ENCODE measurements at regions not wholly inside any gene's neighbourhood (a gene's known extent, or its start where the extent isn't known, plus 50 kb on each side); places are given as distances from the start of the nearest gene placed in this dataset.
"Not testable (repeated sequence)": the region's sequence is repeated elsewhere in the genome, so short reads cannot be mapped to it uniquely, and the experiment has no call there.

GRCh38 chr16:29177203-29177887 lies 192.5 kb downstream of the LAT start:
- FAIRE-seq; H3K4me1 ChIP-seq (ENCODE audit: control insufficient read depth, insufficient read depth, low read length); RAD21 ChIA-PET (ENCODE audit: unreplicated experiment); DNase-seq (ENCODE audit: low read depth, low spot score); intact Hi-C loops (cut with micrococcal nuclease; ENCODE audit: unreplicated experiment); BruUV-seq (replicated peaks); in situ Hi-C loops (cut with MboI); ATAC-seq; POLR2A ChIA-PET; H3K9me3 ChIP-seq (replicated peaks; ENCODE audit: control insufficient read depth, insufficient read depth, low read length); CTCF ChIA-PET; H3K27ac ChIP-seq (ENCODE audit: control insufficient read depth, insufficient read depth); H3K9ac ChIP-seq (ENCODE audit: control insufficient read depth, insufficient read depth, low read length); H4K20me1 ChIP-seq (ENCODE audit: control insufficient read depth, insufficient read depth); H3K36me3 ChIP-seq (ENCODE audit: control insufficient read depth in 2 of 2, insufficient read depth in 2 of 2, low read length in 1 of 2); SMC1A ChIA-PET (ENCODE audit: uncharacterized antibody, unreplicated experiment); H3K79me2 ChIP-seq (ENCODE audit: control insufficient read depth, insufficient read depth, low read length); H3K4me2 ChIP-seq (ENCODE audit: control insufficient read depth, insufficient read depth); H3K4me3 ChIP-seq; H3K27me3 ChIP-seq (replicated peaks in 1 of 2; ENCODE audit: control insufficient read depth in 2 of 2, insufficient read depth in 2 of 2, low read length in 1 of 2); H2AFZ ChIP-seq (ENCODE audit: control insufficient read depth, low read depth, low read length): not testable (repeated sequence)
- 80% methylated on average over 26 of the region's 30 CpGs for WGBS (ENCODE audit: insufficient coverage, insufficient replicate concordance, low lambda C conversion rate, missing lambda C conversion rate)

GRCh38 chr16:29176822-29177202 lies 192.0 kb downstream of the LAT start:
- not testable (repeated sequence) for FAIRE-seq; BruUV-seq (replicated peaks)

GRCh38 chr16:29176154-29176470 lies 191.3 kb downstream of the LAT start:
- BruUV-seq (replicated peaks); POLR2A ChIA-PET; H3K27me3 ChIP-seq (replicated peaks in 1 of 2; ENCODE audit: control insufficient read depth in 2 of 2, insufficient read depth in 2 of 2, low read length in 1 of 2); H3K27ac ChIP-seq (ENCODE audit: control insufficient read depth, insufficient read depth); H4K20me1 ChIP-seq (ENCODE audit: control insufficient read depth, insufficient read depth); RAD21 ChIA-PET (ENCODE audit: unreplicated experiment); H2AFZ ChIP-seq (ENCODE audit: control insufficient read depth, low read depth, low read length); H3K9me3 ChIP-seq (replicated peaks; ENCODE audit: control insufficient read depth, insufficient read depth, low read length); H3K4me3 ChIP-seq; H3K79me2 ChIP-seq (ENCODE audit: control insufficient read depth, insufficient read depth, low read length); H3K4me1 ChIP-seq (ENCODE audit: control insufficient read depth, insufficient read depth, low read length); in situ Hi-C loops (cut with MboI); H3K4me2 ChIP-seq (ENCODE audit: control insufficient read depth, insufficient read depth); FAIRE-seq; SMC1A ChIA-PET (ENCODE audit: uncharacterized antibody, unreplicated experiment); H3K36me3 ChIP-seq (ENCODE audit: control insufficient read depth in 2 of 2, insufficient read depth in 2 of 2, low read length in 1 of 2); CTCF ChIA-PET; ATAC-seq; DNase-seq (ENCODE audit: low read depth, low spot score); intact Hi-C loops (cut with micrococcal nuclease; ENCODE audit: unreplicated experiment); H3K9ac ChIP-seq (ENCODE audit: control insufficient read depth, insufficient read depth, low read length): not testable (repeated sequence)
- WGBS (ENCODE audit: insufficient coverage, insufficient replicate concordance, low lambda C conversion rate, missing lambda C conversion rate): 73% methylated on average over 7 of the region's 7 CpGs

More at GRCh38 chr16:29176822-29177202, 192.0 kb downstream of the LAT start:
- H3K4me2 ChIP-seq (ENCODE audit: control insufficient read depth, insufficient read depth); H3K9me3 ChIP-seq (replicated peaks; ENCODE audit: control insufficient read depth, insufficient read depth, low read length); H3K79me2 ChIP-seq (ENCODE audit: control insufficient read depth, insufficient read depth, low read length); SMC1A ChIA-PET (ENCODE audit: uncharacterized antibody, unreplicated experiment); H3K9ac ChIP-seq (ENCODE audit: control insufficient read depth, insufficient read depth, low read length); H4K20me1 ChIP-seq (ENCODE audit: control insufficient read depth, insufficient read depth); H2AFZ ChIP-seq (ENCODE audit: control insufficient read depth, low read depth, low read length); POLR2A ChIA-PET; H3K4me1 ChIP-seq (ENCODE audit: control insufficient read depth, insufficient read depth, low read length); H3K27me3 ChIP-seq (replicated peaks in 1 of 2; ENCODE audit: control insufficient read depth in 2 of 2, insufficient read depth in 2 of 2, low read length in 1 of 2); RAD21 ChIA-PET (ENCODE audit: unreplicated experiment); DNase-seq (ENCODE audit: low read depth, low spot score); ATAC-seq; H3K36me3 ChIP-seq (ENCODE audit: control insufficient read depth in 2 of 2, insufficient read depth in 2 of 2, low read length in 1 of 2); CTCF ChIA-PET; intact Hi-C loops (cut with micrococcal nuclease; ENCODE audit: unreplicated experiment); H3K4me3 ChIP-seq; in situ Hi-C loops (cut with MboI); H3K27ac ChIP-seq (ENCODE audit: control insufficient read depth, insufficient read depth): not testable (repeated sequence)
- WGBS (ENCODE audit: insufficient coverage, insufficient replicate concordance, low lambda C conversion rate, missing lambda C conversion rate): 93% methylated on average over 7 of the region's 7 CpGs

- H3K4me1 ChIP-seq (ENCODE audit: control insufficient read depth, insufficient read depth, low read length); DNase-seq (ENCODE audit: low read depth, low spot score); H4K20me1 ChIP-seq (ENCODE audit: control insufficient read depth, insufficient read depth); RAD21 ChIA-PET (ENCODE audit: unreplicated experiment); in situ Hi-C loops (cut with MboI); H3K4me3 ChIP-seq; H3K9me3 ChIP-seq (replicated peaks; ENCODE audit: control insufficient read depth, insufficient read depth, low read length); H3K27ac ChIP-seq (ENCODE audit: control insufficient read depth, insufficient read depth); H3K79me2 ChIP-seq (ENCODE audit: control insufficient read depth, insufficient read depth, low read length); H2AFZ ChIP-seq (ENCODE audit: control insufficient read depth, low read depth, low read length); H3K36me3 ChIP-seq (ENCODE audit: control insufficient read depth in 2 of 2, insufficient read depth in 2 of 2, low read length in 1 of 2); ATAC-seq; CTCF ChIA-PET; H3K9ac ChIP-seq (ENCODE audit: control insufficient read depth, insufficient read depth, low read length); intact Hi-C loops (cut with micrococcal nuclease; ENCODE audit: unreplicated experiment); FAIRE-seq; H3K27me3 ChIP-seq (replicated peaks in 1 of 2; ENCODE audit: control insufficient read depth in 2 of 2, insufficient read depth in 2 of 2, low read length in 1 of 2); BruUV-seq (replicated peaks); SMC1A ChIA-PET (ENCODE audit: uncharacterized antibody, unreplicated experiment); POLR2A ChIA-PET; H3K4me2 ChIP-seq (ENCODE audit: control insufficient read depth, insufficient read depth): not testable (repeated sequence)
- 62% methylated on average over 16 of the region's 19 CpGs for WGBS (ENCODE audit: insufficient coverage, insufficient replicate concordance, low lambda C conversion rate, missing lambda C conversion rate)
These were observed 190.7 kb downstream of the LAT start for GRCh38 chr16:29175411-29176153.

Measured in GM12878 (cell line).